SU-DHL-6 (cell line): ENCODE measurements at regions not wholly inside any gene's neighbourhood (a gene's known extent, or its start where the extent isn't known, plus 50 kb on each side); places are given as distances from the start of the nearest gene placed in this dataset.

ENCODE experiments used
- H2AFZ ChIP-seq: fragments of 200-600 bp; sonication (generic); 2 replicates; pipeline ENCODE4 v1.6.1; 2014; ENCODE audit warnings: low read depth, mild to moderate bottlenecking, moderate library complexity, mixed read lengths, antibody characterized with exemption, low read length; ENCODE audit not compliant: severe bottlenecking
- H3F3A ChIP-seq: fragments of 200-600 bp; shearing (Covaris generic); 2 replicates; pipeline ENCODE4 v1.6.0; 2016; ENCODE audit warnings: antibody characterized with exemption, mild to moderate bottlenecking; ENCODE audit not compliant: insufficient read depth
- H3K27ac ChIP-seq: fragments of 200-600 bp; sonication (generic); 2 replicates; pipeline ENCODE4 v1.5.1; 2016; ENCODE audit warnings: low read depth, mild to moderate bottlenecking, low read length, moderate library complexity, mixed read lengths
- H3K27me3 ChIP-seq: fragments of 200-600 bp; sonication (generic), shearing (Covaris generic); 2 replicates; pipeline ENCODE4 v1.6.0; 2014; ENCODE audit warnings: mild to moderate bottlenecking, low read length
- H3K36me3 ChIP-seq: fragments of 200-600 bp; sonication (generic); 2 replicates; pipeline ENCODE4 v1.6.1; 2014; ENCODE audit warnings: mild to moderate bottlenecking, low read length, mixed read lengths
- H3K4me2 ChIP-seq: fragments of 300-600, 200-600 bp; shearing (Covaris generic), sonication (generic); 2 replicates; pipeline ENCODE4 v1.6.0; 2014; ENCODE audit warnings: low read length, low read depth, mild to moderate bottlenecking; ENCODE audit not compliant: poor library complexity, severe bottlenecking
- H3K4me3 ChIP-seq: fragments of 200-600 bp; sonication (generic); 2 replicates; pipeline ENCODE4 v1.5.1; 2014; ENCODE audit warnings: antibody characterized with exemption, low read length, mild to moderate bottlenecking, mixed read lengths; ENCODE audit not compliant: insufficient read depth, poor library complexity, severe bottlenecking
- H3K79me2 ChIP-seq: fragments of 200-600 bp; sonication (generic); 2 replicates; pipeline ENCODE4 v1.6.1; 2014; ENCODE audit warnings: mild to moderate bottlenecking, low read length, moderate library complexity; ENCODE audit not compliant: insufficient read depth
- H3K9ac ChIP-seq: fragments of 200-600 bp; sonication (generic); 2 replicates; pipeline ENCODE4 v1.7.0; 2014; ENCODE audit warnings: mild to moderate bottlenecking, low read length
- H3K9me2 ChIP-seq: fragments of 200-600 bp; sonication (generic); replicated peaks from 2 replicates; pipeline ENCODE4 v1.6.1; 2014; ENCODE audit warnings: low read length; ENCODE audit not compliant: insufficient read depth
- H3K9me3 ChIP-seq: fragments of 200-600 bp; sonication (generic); 2 replicates; pipeline ENCODE4 v1.6.1; 2014; ENCODE audit warnings: low read length, mixed read lengths; ENCODE audit not compliant: insufficient read depth
- H4K20me1 ChIP-seq: fragments of 200-600 bp; sonication (generic); 2 replicates; pipeline ENCODE4 v1.6.1; 2014; ENCODE audit warnings: low read depth, mild to moderate bottlenecking, antibody characterized with exemption, low read length, moderate library complexity, mixed read lengths
- CTCF ChIP-seq: fragments of 200-600 bp; sonication (generic); IDR thresholded peaks from one replicate; pipeline ENCODE4 v1.5.1; 2017; ENCODE audit warnings: antibody characterized with exemption, mild to moderate bottlenecking, low read length, moderate library complexity; ENCODE audit not compliant: insufficient read depth, poor library complexity, severe bottlenecking
- EZH2phosphoT487 ChIP-seq: fragments of 200-600 bp; sonication (generic), shearing (Covaris generic); conservative IDR thresholded peaks from 2 replicates; pipeline ENCODE4 v1.6.1; 2018; ENCODE audit warnings: mild to moderate bottlenecking, antibody characterized with exemption, low read length, moderate library complexity, mixed read lengths

GRCh38 chr6:91097364-91097763 lies 510.5 kb upstream of the MAP3K7 start:
- H3K4me3 ChIP-seq: no peak overlapping the region
- H3K9ac ChIP-seq: no peak overlapping the region
- no peaks in the 10 kb centered on the region for H3K9me3 ChIP-seq
- no peak overlapping the region for H3K27ac ChIP-seq
- H2AFZ ChIP-seq: no peak overlapping the region
- TF ChIP-seq EZH2phosphoT487: no peak
- no peak for TF ChIP-seq CTCF
- H3K79me2 ChIP-seq: no peaks in the 10 kb centered on the region
- no peaks in the 10 kb centered on the region for H3F3A ChIP-seq
- H3K27me3 ChIP-seq: no peaks in the 10 kb centered on the region
- H3K9me2 ChIP-seq: no peaks in the 10 kb centered on the region
- H3K36me3 ChIP-seq: no peaks in the 10 kb centered on the region
- no peak overlapping the region for H3K4me2 ChIP-seq
- H4K20me1 ChIP-seq: no peaks in the 10 kb centered on the region

GRCh38 chr6:91094806-91095475 lies 508.1 kb upstream of the MAP3K7 start:
- no peak for TF ChIP-seq CTCF
- no peak for TF ChIP-seq EZH2phosphoT487
- Histone ChIP-seq H3K4me2 (no peak overlapping the region), H3K79me2 (no peaks in the 10 kb centered on the region), H3K27me3 (no peaks in the 10 kb centered on the region), H3K27ac (no peak overlapping the region), H3K9ac (no peak overlapping the region), H3K9me2 (no peaks in the 10 kb centered on the region), H3F3A (no peaks in the 10 kb centered on the region), H4K20me1 (no peaks in the 10 kb centered on the region), H3K36me3 (no peaks in the 10 kb centered on the region), H2AFZ (no peak overlapping the region), H3K4me3 (no peak overlapping the region), H3K9me3 (no peaks in the 10 kb centered on the region)

- H3K9me2 ChIP-seq: no peaks in the 10 kb centered on the region
- no peaks in the 10 kb centered on the region for H3K79me2 ChIP-seq
- no peak overlapping the region for H2AFZ ChIP-seq
- no peaks in the 10 kb centered on the region for H3K9me3 ChIP-seq
- no peak overlapping the region for H3K4me2 ChIP-seq
- no peak overlapping the region for H3K9ac ChIP-seq
- H3K36me3 ChIP-seq: no peaks in the 10 kb centered on the region
- H3F3A ChIP-seq: no peaks in the 10 kb centered on the region
- H3K27ac ChIP-seq: no peak overlapping the region
- H3K4me3 ChIP-seq: no peak overlapping the region
- no peaks in the 10 kb centered on the region for H4K20me1 ChIP-seq
- H3K27me3 ChIP-seq: no peaks in the 10 kb centered on the region
- TF ChIP-seq EZH2phosphoT487 (no peak), CTCF (no peak)
Observed at GRCh38 chr6:91094341-91094740, 507.5 kb upstream of the MAP3K7 start.
